ENCODE measurements at regions not wholly inside any gene's neighbourhood (a gene's known extent, or its start where the extent isn't known, plus 50 kb on each side); places are given as distances from the start of the nearest gene placed in this dataset.

GRCh38 chr2:215880970-215881369 lies 132.4 kb downstream of the MREG start:
- WGBS (ENCODE audit: insufficient coverage, low coverage, low lambda C conversion rate, missing lambda C conversion rate): 66% methylated on average over 4 of the region's 4 CpGs
- no peak for TF ChIP-seq CTCF (IDR thresholded peaks at IDR 0.05)
- no peak for TF ChIP-seq POLR2A (IDR thresholded peaks at IDR 0.05)
- ATAC-seq (no peak), DNase-seq (no peak)
- Histone ChIP-seq H3K36me3 (no peaks in the 10 kb centered on the region), H3K4me1 (no peaks in the 10 kb centered on the region), H3K4me3 (no peak overlapping the region), H3K27me3 (no peaks in the 10 kb centered on the region), H3K9me3 (no peaks in the 10 kb centered on the region), H3K27ac (no peak overlapping the region)
- intact Hi-C loops (cut with DNase I): no loop called here

DNA sequence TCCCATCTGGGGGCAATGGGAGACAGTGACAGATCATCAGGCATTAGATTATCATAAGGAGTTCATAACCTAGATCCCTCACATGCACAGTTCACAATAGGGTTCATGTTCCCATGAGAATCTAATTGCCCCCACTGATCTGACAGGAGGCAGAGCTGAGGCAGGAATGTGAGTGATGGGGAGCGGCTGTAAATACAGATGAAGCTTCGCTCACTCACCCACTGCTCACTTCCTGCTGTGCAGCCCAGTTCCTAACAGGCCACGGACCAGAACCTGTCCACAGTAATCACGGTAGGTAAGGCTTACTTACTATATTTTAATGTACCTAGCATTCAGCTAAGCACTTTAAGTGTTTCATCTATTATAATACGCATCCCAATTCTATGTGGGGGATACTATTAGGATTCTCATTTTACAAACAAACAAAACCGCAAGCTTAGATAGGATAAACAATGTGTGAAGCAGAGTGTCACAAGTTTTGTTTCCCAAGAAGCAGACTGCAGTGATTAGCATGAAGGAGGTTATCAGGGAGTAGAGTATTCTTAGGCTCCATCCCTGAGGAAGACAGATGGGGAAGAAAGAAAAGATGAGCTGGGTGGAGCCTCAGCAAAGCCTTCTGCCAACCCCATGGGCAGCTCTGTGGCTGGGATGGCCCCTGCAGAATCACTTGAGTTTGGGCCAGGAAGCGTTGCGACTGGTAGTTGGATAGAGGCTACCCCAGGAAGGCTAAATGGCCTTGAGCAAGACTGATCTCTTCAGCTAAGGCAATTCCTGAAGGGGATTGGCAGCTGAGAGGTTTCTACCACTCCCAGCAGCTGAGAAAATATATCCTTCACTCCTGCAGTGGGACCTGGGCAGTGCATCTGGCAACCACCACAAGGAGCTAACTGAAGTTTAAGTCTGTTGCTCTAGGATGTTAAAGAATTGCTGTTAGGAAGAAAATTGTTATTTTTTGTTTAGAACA lies 133.1 kb downstream of the MREG start:
- intact Hi-C loops (cut with DNase I): no loop called here
- WGBS (ENCODE audit: insufficient coverage, low coverage, low lambda C conversion rate, missing lambda C conversion rate): 91% methylated on average over 3 of the region's 8 CpGs
- TF ChIP-seq POLR2A (IDR thresholded peaks at IDR 0.05) (no peak), CTCF (IDR thresholded peaks at IDR 0.05) (no peak)
- no peak overlapping the region for H3K27ac ChIP-seq
- H3K9me3 ChIP-seq: no peaks in the 10 kb centered on the region
- H3K36me3 ChIP-seq: no peaks in the 10 kb centered on the region
- no peaks in the 10 kb centered on the region for H3K27me3 ChIP-seq
- no peak for ATAC-seq
- H3K4me1 ChIP-seq: no peaks in the 10 kb centered on the region
- no peak for DNase-seq
- no peak overlapping the region for H3K4me3 ChIP-seq

DNA sequence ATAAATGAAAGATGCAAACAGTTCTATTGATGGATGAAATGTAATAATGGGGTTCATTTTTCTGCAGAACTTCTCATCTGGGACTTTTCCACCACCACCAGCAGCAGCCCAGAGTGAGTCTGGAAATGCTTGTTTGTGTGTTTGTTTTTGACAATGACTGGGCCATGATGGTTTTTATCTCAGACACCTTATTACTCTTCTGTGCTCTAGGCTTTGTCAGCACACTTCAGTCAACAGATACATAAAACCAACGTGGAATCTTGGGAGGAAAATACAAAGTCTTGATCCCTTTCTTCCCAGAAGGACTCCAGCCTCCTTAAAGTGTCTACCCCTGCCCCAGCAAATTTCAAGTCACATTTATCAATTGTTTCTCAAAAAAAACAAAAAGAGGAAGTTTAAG lies 134.0 kb downstream of the MREG start:
- H3K27ac ChIP-seq: no peak overlapping the region
- WGBS (ENCODE audit: insufficient coverage, low coverage, low lambda C conversion rate, missing lambda C conversion rate): 47% methylated on average over 1 of the region's 1 CpG

GRCh38 chr2:215878476-215879063 lies 134.8 kb downstream of the MREG start:
- no peak for ATAC-seq
- TF ChIP-seq CTCF (IDR thresholded peaks at IDR 0.05) (no peak), POLR2A (IDR thresholded peaks at IDR 0.05) (no peak)
- Histone ChIP-seq H3K9me3 (no peaks in the 10 kb centered on the region), H3K4me1 (no peaks in the 10 kb centered on the region), H3K4me3 (no peak overlapping the region), H3K27me3 (no peaks in the 10 kb centered on the region), H3K36me3 (no peaks in the 10 kb centered on the region), H3K27ac (no peak overlapping the region)
- intact Hi-C loops (cut with DNase I): no loop called here
- no peak for DNase-seq
- WGBS (ENCODE audit: insufficient coverage, low coverage, low lambda C conversion rate, missing lambda C conversion rate): 78% methylated on average over 4 of the region's 4 CpGs

More for the DNA sequence above, 134.0 kb downstream of the MREG start:
- ATAC-seq (no peak), DNase-seq (no peak)
- no peak for TF ChIP-seq CTCF (IDR thresholded peaks at IDR 0.05)
- TF ChIP-seq POLR2A (IDR thresholded peaks at IDR 0.05): no peak
- H3K4me1 ChIP-seq: no peaks in the 10 kb centered on the region
- H3K27me3 ChIP-seq: no peaks in the 10 kb centered on the region
- H3K36me3 ChIP-seq: no peaks in the 10 kb centered on the region
- H3K9me3 ChIP-seq: no peaks in the 10 kb centered on the region
- intact Hi-C loops (cut with DNase I): no loop called here
- no peak overlapping the region for H3K4me3 ChIP-seq

Data from right lobe of liver (tissue), 6 donors.